B cell (primary cell): ENCODE measurements at regions not wholly inside any gene's neighbourhood (a gene's known extent, or its start where the extent isn't known, plus 50 kb on each side); places are given as distances from the start of the nearest gene placed in this dataset.

Experiments used
- EZH2 ChIP-seq: IDR thresholded peaks from 2 replicates; pipeline ENCODE4 v1.6.1; 2012; ENCODE audit warnings: borderline replicate concordance, low read depth, mild to moderate bottlenecking, moderate library complexity, low read length; ENCODE audit not compliant: insufficient read depth, poor library complexity, severe bottlenecking
- TF ChIP-seq, protein P1 (sequence below): fragments of 200-600 bp; IDR thresholded peaks from one replicate; pipeline ENCODE4 v1.8.0; 2022; ENCODE audit warnings: antibody characterized with exemption, mild to moderate bottlenecking

DNA sequence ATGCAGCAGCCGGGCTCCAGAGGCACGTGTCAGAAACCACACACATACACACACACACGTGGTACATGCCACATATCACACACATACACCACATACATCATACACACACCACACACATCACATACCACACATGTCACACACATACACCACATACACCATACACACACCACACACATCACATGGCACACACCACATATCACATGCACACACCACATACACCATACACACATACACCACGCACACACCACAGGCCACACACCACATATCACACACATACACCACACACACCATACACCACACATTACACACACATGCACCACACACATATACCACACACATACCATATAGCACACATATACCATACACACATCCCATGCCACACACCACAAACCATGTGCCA is 97.5 kb upstream of the PRR5 start:
- TF ChIP-seq, protein P1, sequence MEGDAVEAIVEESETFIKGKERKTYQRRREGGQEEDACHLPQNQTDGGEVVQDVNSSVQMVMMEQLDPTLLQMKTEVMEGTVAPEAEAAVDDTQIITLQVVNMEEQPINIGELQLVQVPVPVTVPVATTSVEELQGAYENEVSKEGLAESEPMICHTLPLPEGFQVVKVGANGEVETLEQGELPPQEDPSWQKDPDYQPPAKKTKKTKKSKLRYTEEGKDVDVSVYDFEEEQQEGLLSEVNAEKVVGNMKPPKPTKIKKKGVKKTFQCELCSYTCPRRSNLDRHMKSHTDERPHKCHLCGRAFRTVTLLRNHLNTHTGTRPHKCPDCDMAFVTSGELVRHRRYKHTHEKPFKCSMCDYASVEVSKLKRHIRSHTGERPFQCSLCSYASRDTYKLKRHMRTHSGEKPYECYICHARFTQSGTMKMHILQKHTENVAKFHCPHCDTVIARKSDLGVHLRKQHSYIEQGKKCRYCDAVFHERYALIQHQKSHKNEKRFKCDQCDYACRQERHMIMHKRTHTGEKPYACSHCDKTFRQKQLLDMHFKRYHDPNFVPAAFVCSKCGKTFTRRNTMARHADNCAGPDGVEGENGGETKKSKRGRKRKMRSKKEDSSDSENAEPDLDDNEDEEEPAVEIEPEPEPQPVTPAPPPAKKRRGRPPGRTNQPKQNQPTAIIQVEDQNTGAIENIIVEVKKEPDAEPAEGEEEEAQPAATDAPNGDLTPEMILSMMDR, result no peak
- TF ChIP-seq EZH2, result no peak
